ENCODE measurements at regions not wholly inside any gene's neighbourhood (a gene's known extent, or its start where the extent isn't known, plus 50 kb on each side); places are given as distances from the start of the nearest gene placed in this dataset.

DNA sequence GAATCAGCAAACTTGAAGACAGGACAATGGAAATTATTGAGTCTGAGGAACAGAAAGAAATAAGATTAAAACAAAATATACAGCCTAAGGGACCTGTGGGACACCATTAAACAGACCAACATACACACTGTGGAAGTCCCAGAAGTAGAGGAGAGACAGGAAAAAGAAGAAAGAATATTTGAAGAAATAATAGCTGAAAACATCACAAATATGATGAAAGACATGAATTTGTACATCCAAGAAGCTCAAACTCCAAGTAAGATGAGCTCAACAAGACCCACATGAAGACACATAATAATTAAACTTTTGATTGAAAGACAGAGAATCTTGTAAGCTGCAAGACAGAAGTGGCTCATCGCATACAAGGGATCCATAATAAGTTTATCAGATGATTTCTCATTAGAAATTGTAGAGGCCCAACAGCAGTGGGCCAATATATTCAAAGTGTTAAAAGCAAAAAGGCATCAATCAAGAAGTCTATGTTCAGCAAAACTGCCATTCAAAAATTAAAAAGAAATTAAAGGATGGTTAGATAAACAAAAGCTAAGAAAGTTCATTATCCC lies 311.3 kb upstream of the ADGRL2 start:
- Histone ChIP-seq H3K27ac (no peak overlapping the region), H3K27me3 (no peaks in the 10 kb centered on the region), H3K36me3 (no peaks in the 10 kb centered on the region), H3K4me3 (no peak overlapping the region), H3K9me3 (peaks cover 0 to 9% (median 4%) of the 10 kb centered on the region in 3 donors), H3K4me1 (peaks cover 0 to 20% (median 10%) of the 10 kb centered on the region in 4 donors)
- TF ChIP-seq, protein P1, sequence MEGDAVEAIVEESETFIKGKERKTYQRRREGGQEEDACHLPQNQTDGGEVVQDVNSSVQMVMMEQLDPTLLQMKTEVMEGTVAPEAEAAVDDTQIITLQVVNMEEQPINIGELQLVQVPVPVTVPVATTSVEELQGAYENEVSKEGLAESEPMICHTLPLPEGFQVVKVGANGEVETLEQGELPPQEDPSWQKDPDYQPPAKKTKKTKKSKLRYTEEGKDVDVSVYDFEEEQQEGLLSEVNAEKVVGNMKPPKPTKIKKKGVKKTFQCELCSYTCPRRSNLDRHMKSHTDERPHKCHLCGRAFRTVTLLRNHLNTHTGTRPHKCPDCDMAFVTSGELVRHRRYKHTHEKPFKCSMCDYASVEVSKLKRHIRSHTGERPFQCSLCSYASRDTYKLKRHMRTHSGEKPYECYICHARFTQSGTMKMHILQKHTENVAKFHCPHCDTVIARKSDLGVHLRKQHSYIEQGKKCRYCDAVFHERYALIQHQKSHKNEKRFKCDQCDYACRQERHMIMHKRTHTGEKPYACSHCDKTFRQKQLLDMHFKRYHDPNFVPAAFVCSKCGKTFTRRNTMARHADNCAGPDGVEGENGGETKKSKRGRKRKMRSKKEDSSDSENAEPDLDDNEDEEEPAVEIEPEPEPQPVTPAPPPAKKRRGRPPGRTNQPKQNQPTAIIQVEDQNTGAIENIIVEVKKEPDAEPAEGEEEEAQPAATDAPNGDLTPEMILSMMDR (IDR thresholded peaks at IDR 0.05), result no peak
- DNase-seq, result no peak
- intact Hi-C loops (cut with DNase I; ENCODE audit: low total_unique reads), result no loop called here

DNA sequence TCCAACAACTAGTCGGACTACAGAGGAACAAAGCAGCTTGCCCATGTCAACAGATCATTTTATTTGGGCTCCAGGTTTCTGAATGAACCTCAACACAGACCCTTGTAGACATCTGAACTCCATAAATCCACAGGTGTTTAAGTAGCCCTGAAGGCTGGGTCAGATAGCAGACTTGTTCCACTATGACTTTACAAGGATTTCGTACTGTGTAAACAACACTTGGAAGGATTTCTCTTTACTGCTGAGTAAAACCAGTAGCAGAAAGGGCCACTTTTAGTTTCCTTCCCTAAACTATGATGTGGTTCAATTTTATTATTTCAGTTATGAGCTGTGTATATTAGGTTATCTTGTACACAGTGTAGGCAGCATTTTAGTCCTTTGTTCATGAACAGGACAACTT lies 316.4 kb upstream of the ADGRL2 start:
- H3K4me1 ChIP-seq, result no peaks in the 10 kb centered on the region
- no peaks in the 10 kb centered on the region for H3K27me3 ChIP-seq
- no peaks in the 10 kb centered on the region for H3K36me3 ChIP-seq
- TF ChIP-seq, protein P1 (IDR thresholded peaks at IDR 0.05), result no peak
- no peak for DNase-seq
- intact Hi-C loops (cut with DNase I; ENCODE audit: low total_unique reads), result no loop called here
- H3K9me3 ChIP-seq, result peaks cover 0 to 4% (median under 1%) of the 10 kb centered on the region in 3 donors
- H3K4me3 ChIP-seq, result no peak overlapping the region
- no peak overlapping the region for H3K27ac ChIP-seq

DNA sequence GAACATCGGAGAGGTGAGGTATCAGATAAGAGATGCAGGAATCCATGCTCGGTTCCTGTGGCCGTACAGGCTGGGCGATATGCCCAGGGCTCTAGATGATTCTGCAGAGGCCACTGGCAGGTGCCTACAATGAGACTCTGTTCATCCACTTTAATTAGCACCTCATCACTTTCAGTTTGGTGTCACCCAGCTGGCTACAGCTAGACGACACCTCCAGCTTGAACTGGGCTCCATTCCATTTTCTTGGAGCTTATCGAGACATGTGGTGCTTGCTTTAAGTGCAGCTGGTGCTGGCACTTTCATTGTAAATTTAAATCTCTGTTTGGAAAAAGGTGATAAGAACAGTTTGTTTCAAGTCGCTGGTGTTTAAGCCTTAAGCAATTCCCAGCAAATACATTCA lies 322.5 kb upstream of the ADGRL2 start:
- DNase-seq, result no peak
- Histone ChIP-seq H3K36me3 (no peaks in the 10 kb centered on the region), H3K4me3 (no peak overlapping the region), H3K4me1 (peaks cover 0 to 3% (median 0%) of the 10 kb centered on the region in 4 donors), H3K27me3 (no peaks in the 10 kb centered on the region), H3K27ac (no peak overlapping the region), H3K9me3 (no peaks in the 10 kb centered on the region)
- intact Hi-C loops (cut with DNase I; ENCODE audit: low total_unique reads), result no loop called here
- TF ChIP-seq, protein P1 (IDR thresholded peaks at IDR 0.05), result no peak

DNA sequence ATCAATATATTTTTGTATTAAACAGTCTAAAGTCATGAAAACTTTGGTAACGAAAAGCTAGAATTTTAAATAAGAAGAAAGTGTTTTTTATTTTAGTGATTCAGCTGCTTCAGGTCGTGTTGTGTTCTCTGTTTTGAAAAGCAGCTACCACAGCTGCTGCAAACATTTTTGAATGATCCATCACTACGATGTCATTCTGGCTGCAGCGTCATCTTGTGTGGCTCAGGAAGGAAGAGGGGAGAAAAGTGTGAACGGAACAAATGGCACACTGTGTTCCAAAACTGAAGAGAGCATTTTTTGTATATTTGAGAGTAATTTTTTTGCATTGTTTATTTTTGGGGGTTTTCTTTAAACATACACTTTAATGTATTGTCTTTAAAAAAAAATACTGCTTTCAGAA lies 323.0 kb upstream of the ADGRL2 start:
- intact Hi-C loops (cut with DNase I; ENCODE audit: low total_unique reads), result no loop called here
- no peak for DNase-seq

DNA sequence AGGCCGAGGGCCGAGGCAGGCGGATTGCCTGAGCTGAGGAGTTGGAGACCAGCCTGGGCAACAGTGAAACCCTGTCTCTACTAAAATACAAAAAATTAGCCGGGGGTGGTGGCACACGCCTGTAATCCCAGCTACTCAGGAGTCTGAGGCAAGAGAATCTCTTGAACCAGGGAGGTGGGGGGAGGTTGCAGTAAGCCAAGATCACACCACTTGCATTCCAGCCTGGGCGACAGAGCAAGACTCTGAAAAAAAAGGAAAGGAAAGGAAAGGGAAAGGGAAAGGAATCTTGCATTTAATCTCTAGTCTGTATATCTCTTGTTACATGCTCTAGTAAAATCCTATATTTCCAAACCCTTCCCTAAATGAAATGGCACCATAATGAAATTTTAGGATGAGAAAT lies 328.3 kb upstream of the ADGRL2 start:
- Histone ChIP-seq H3K4me1 (no peaks in the 10 kb centered on the region), H3K27ac (no peak overlapping the region), H3K36me3 (no peaks in the 10 kb centered on the region), H3K27me3 (no peaks in the 10 kb centered on the region), H3K9me3 (no peaks in the 10 kb centered on the region), H3K4me3 (no peak overlapping the region)
- no peak for DNase-seq
- intact Hi-C loops (cut with DNase I; ENCODE audit: low total_unique reads), result no loop called here
- TF ChIP-seq, protein P1 (IDR thresholded peaks at IDR 0.05), result no peak

More for the DNA sequence above, 323.0 kb upstream of the ADGRL2 start:
- no peaks in the 10 kb centered on the region for H3K27me3 ChIP-seq
- H3K36me3 ChIP-seq, result no peaks in the 10 kb centered on the region
- peaks cover 0 to 3% (median 0%) of the 10 kb centered on the region in 4 donors for H3K4me1 ChIP-seq
- TF ChIP-seq, protein P1 (IDR thresholded peaks at IDR 0.05), result no peak
- no peak overlapping the region for H3K27ac ChIP-seq
- no peak overlapping the region for H3K4me3 ChIP-seq
- H3K9me3 ChIP-seq, result no peaks in the 10 kb centered on the region

DNA sequence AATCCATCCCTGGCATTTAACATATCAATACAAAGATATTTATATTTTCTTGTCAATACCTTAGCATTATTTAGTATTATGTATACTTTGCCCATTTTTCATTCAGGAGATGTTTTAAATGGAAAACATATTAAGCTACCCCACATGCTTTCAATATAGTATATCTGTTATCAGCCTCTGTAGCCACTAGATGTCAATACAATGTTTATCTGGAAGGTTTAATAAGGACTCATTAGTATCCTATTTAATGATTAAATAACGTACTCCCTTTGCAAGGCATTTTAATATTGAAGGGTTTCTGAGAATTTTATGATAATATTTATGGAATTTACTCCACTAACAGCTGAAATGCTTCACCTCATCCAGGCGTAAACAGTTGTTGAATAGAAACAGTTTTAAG lies 329.5 kb upstream of the ADGRL2 start:
- Histone ChIP-seq H3K27me3 (no peaks in the 10 kb centered on the region), H3K4me1 (no peaks in the 10 kb centered on the region), H3K9me3 (no peaks in the 10 kb centered on the region), H3K36me3 (no peaks in the 10 kb centered on the region), H3K27ac (no peak overlapping the region), H3K4me3 (no peak overlapping the region)
- TF ChIP-seq, protein P1 (IDR thresholded peaks at IDR 0.05), result no peak
- DNase-seq, result no peak
- intact Hi-C loops (cut with DNase I; ENCODE audit: low total_unique reads), result no loop called here

Measured in tibial artery (tissue), 4 donors.